ENCODE measurements at regions not wholly inside any gene's neighbourhood (a gene's known extent, or its start where the extent isn't known, plus 50 kb on each side); places are given as distances from the start of the nearest gene placed in this dataset.

DNA sequence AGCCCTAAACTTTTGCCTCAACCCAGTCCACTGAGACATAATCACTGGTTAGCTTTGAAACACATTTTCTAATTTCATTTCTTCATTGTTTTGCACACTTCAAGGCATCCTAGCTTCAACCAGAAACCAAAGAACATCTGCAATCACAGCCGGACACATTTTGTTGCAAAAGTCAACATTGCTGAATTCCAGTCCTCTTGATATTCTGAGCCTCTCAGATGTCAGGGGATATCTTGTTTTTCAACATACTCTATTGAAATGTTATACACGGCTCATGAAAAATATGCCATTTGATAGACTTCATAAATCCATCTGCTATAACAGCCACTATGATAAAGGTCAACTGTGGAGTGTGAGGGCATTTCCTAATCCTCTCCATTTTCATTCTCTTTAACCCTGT lies 241.6 kb upstream of the PUDP start:
- TF ChIP-seq, protein P1, sequence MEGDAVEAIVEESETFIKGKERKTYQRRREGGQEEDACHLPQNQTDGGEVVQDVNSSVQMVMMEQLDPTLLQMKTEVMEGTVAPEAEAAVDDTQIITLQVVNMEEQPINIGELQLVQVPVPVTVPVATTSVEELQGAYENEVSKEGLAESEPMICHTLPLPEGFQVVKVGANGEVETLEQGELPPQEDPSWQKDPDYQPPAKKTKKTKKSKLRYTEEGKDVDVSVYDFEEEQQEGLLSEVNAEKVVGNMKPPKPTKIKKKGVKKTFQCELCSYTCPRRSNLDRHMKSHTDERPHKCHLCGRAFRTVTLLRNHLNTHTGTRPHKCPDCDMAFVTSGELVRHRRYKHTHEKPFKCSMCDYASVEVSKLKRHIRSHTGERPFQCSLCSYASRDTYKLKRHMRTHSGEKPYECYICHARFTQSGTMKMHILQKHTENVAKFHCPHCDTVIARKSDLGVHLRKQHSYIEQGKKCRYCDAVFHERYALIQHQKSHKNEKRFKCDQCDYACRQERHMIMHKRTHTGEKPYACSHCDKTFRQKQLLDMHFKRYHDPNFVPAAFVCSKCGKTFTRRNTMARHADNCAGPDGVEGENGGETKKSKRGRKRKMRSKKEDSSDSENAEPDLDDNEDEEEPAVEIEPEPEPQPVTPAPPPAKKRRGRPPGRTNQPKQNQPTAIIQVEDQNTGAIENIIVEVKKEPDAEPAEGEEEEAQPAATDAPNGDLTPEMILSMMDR (IDR thresholded peaks at IDR 0.05), result no peak
- TF ChIP-seq POLR2AphosphoS5 (IDR thresholded peaks at IDR 0.05) (no peak), POLR2A (IDR thresholded peaks at IDR 0.05) (no peak)
